ENCODE measurements at regions not wholly inside any gene's neighbourhood (a gene's known extent, or its start where the extent isn't known, plus 50 kb on each side); places are given as distances from the start of the nearest gene placed in this dataset.

GRCh38 chr9:135269912-135270830, 182.7 kb downstream of the OLFM1 start:
- TF ChIP-seq CTCF (IDR thresholded peaks at IDR 0.05 in 4 of 5, conservative IDR thresholded peaks at IDR 0.05 in 1 of 5) (no peak), POLR2A (IDR thresholded peaks at IDR 0.05) (no peak)

Measured in gastrocnemius medialis (tissue), 4 donors.